CD8-positive, alpha-beta memory T cell (primary cell): ENCODE measurements at regions not wholly inside any gene's neighbourhood (a gene's known extent, or its start where the extent isn't known, plus 50 kb on each side); places are given as distances from the start of the nearest gene placed in this dataset.

Experiments
- CTCF ChIA-PET: fragments of 350-600 bp; sonication (Branson Sonifier 250); formaldehyde crosslinking; loops from one replicate; lab custom pipeline; 2021; ENCODE audit warnings: antibody characterized with exemption; lab: Charles Lee
- POLR2A ChIA-PET: fragments of 350-600 bp; sonication (Branson Sonifier 250); formaldehyde crosslinking; loops from one replicate; lab custom pipeline; 2021; ENCODE audit warnings: antibody characterized with exemption; lab: Charles Lee
- DNase-seq, 5 donors: peaks; one replicate each; pipeline versions ENCODE4 v3.0.0 to v3.0.0-alpha.2; 2020 to 2022; ENCODE audit warnings: mixed read lengths in 1 of 5
- H3K27ac ChIP-seq: one replicate; pipeline ENCODE4 v1.7.0; 2013; ENCODE audit warnings: low read depth, mild to moderate bottlenecking, low read length, moderate library complexity
- H3K27me3 ChIP-seq: 2 replicates; pipeline ENCODE4 v1.7.0; 2013; ENCODE audit warnings: low read length, mild to moderate bottlenecking; ENCODE audit not compliant: insufficient read depth, poor library complexity, severe bottlenecking
- H3K36me3 ChIP-seq: 2 replicates; pipeline ENCODE4 v1.7.0; 2013; ENCODE audit warnings: mild to moderate bottlenecking, low read length, moderate library complexity; ENCODE audit not compliant: insufficient read depth
- H3K4me1 ChIP-seq: 2 replicates; pipeline ENCODE4 v1.7.0; 2013; ENCODE audit warnings: mild to moderate bottlenecking, low read length, moderate library complexity; ENCODE audit not compliant: insufficient read depth
- H3K4me3 ChIP-seq: 2 replicates; pipeline ENCODE4 v1.7.0; 2013; ENCODE audit warnings: mild to moderate bottlenecking, low read length
- H3K9me3 ChIP-seq: 2 replicates; pipeline ENCODE4 v1.7.0; 2013; ENCODE audit warnings: mild to moderate bottlenecking, low read length
- H3K27ac Mint-ChIP-seq, 8 donors: one replicate each; pipeline ENCODE4 v1.8.0; 2020 to 2021; ENCODE audit warnings: mixed read lengths in 8 of 8, mild to moderate bottlenecking in 6 of 8, inconsistent platforms in 3 of 8, moderate library complexity in 3 of 8
- H3K27me3 Mint-ChIP-seq, 2 donors: one replicate each; pipeline ENCODE4 v1.8.0; 2020 to 2021; ENCODE audit warnings: mixed read lengths in 2 of 2, mild to moderate bottlenecking in 1 of 2, moderate library complexity in 1 of 2
- H3K36me3 Mint-ChIP-seq, 3 donors: one replicate each; pipeline ENCODE4 v1.8.0; 2020 to 2021; ENCODE audit warnings: mixed read lengths in 3 of 3, inconsistent platforms in 1 of 3, mild to moderate bottlenecking in 1 of 3
- H3K4me1 Mint-ChIP-seq, 3 donors: one replicate each; pipeline ENCODE4 v1.8.0; 2020 to 2021; ENCODE audit warnings: mixed read lengths in 3 of 3, inconsistent platforms in 1 of 3, mild to moderate bottlenecking in 1 of 3
- H3K4me3 Mint-ChIP-seq, 7 donors: one replicate each; pipeline ENCODE4 v1.8.0; 2020 to 2021; ENCODE audit warnings: mixed read lengths in 7 of 7, mild to moderate bottlenecking in 6 of 7, moderate library complexity in 4 of 7, inconsistent platforms in 2 of 7
- H3K9me3 Mint-ChIP-seq, 5 donors: one replicate each; pipeline ENCODE4 v1.8.0; 2020 to 2022; ENCODE audit warnings: mixed read lengths in 5 of 5, mild to moderate bottlenecking in 3 of 5, moderate library complexity in 2 of 5, inconsistent platforms in 1 of 5

DNA sequence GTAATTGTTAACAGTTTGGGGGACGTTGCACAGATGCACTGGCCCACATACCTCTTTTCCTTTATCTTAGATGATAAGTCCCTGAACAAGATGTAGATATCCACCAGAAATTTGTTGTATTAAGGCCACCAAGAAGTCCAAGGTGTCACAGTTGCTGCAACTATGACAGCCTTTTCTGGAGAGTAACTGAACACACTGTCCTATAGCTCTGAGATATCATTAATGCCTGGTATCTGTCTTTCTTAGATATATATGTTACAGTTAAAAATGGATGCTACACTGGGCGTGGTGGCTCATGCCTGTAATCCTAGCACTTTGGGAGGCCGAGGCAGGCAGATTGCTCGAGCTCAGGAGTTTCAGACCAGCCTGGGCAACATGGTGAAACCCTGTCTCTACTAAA lies 77.8 kb upstream of the PRDX4 start:
- H3K4me3 ChIP-seq: no peak overlapping the region
- no peak overlapping the region for H3K27ac ChIP-seq
- no peaks in the 10 kb centered on the region for H3K27me3 ChIP-seq
- H3K36me3 ChIP-seq: no peaks in the 10 kb centered on the region
- CTCF ChIA-PET: no interaction called here
- no peak for DNase-seq
- Mint-ChIP-seq H3K36me3 (no peaks in the 10 kb centered on the region), H3K27me3 (peaks cover 8 to 11% of the 10 kb centered on the region in 2 donors), H3K4me3 (no peak overlapping the region), H3K9me3 (peaks cover 0 to 8% (median 6%) of the 10 kb centered on the region in 5 donors), H3K27ac (no peak overlapping the region), H3K4me1 (no peaks in the 10 kb centered on the region)
- no peaks in the 10 kb centered on the region for H3K4me1 ChIP-seq
- H3K9me3 ChIP-seq: no peaks in the 10 kb centered on the region
- POLR2A ChIA-PET: no interaction called here

DNA sequence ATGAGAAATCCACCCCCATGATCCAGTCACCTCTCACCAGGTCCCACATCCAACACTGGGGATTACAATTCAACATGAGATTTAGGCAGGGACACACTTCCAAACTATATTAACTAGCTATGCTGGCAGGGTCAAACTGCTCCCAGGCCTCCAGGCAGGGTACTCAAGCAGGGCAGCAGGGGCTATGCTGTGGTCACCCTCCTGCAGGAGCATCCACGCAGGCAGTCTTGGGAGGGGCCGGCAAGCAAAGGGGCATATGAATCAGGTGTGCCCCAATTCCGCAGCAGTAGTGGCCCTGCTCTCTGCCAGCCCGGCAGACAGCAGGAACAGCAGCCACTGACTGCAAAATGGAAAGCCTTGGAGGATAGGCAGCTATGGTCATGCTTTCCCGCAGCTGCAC lies 74.6 kb upstream of the PRDX4 start:
- Mint-ChIP-seq H3K4me1 (no peaks in the 10 kb centered on the region), H3K4me3 (no peak overlapping the region), H3K27me3 (peaks cover 8% of the 10 kb centered on the region in 2 donors), H3K27ac (no peak overlapping the region), H3K9me3 (peaks cover 0 to 8% (median 6%) of the 10 kb centered on the region in 5 donors), H3K36me3 (no peaks in the 10 kb centered on the region)
- ChIA-PET CTCF (no interaction called here), POLR2A (no interaction called here)
- Histone ChIP-seq H3K27me3 (no peaks in the 10 kb centered on the region), H3K36me3 (no peaks in the 10 kb centered on the region), H3K27ac (no peak overlapping the region), H3K4me1 (no peaks in the 10 kb centered on the region), H3K4me3 (no peak overlapping the region), H3K9me3 (no peaks in the 10 kb centered on the region)
- no peak for DNase-seq

DNA sequence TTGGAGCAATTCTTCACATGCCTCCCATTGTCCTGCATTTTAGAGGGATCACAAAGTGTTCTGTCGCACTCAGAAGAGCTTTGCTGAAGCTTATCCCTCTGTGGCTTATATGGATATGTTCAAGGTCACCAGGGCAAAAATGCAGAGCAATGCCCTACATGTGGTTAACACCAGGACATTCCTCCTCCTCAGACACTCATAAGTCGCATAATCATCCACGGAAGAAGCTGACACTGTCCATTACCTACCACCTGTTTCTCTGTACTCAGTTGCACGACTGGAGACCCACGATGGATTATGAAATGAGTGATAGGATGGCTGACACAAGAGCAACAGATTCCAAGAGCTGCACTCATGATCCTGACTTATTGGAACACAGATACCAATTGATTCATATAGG lies 68.7 kb upstream of the PRDX4 start:
- no peaks in the 10 kb centered on the region for H3K36me3 Mint-ChIP-seq
- DNase-seq: no peak
- H3K27ac Mint-ChIP-seq: no peak overlapping the region
- H3K4me1 ChIP-seq: no peaks in the 10 kb centered on the region
- no peak overlapping the region for H3K4me3 ChIP-seq
- H3K9me3 Mint-ChIP-seq: no peaks in the 10 kb centered on the region
- H3K4me3 Mint-ChIP-seq: no peak overlapping the region
- no peaks in the 10 kb centered on the region for H3K36me3 ChIP-seq
- ChIA-PET POLR2A (no interaction called here), CTCF (no interaction called here)
- no peak overlapping the region for H3K27ac ChIP-seq
- no peaks in the 10 kb centered on the region for H3K4me1 Mint-ChIP-seq
- peaks cover 0 to 3% of the 10 kb centered on the region in 2 donors for H3K27me3 Mint-ChIP-seq
- no peaks in the 10 kb centered on the region for H3K9me3 ChIP-seq
- no peaks in the 10 kb centered on the region for H3K27me3 ChIP-seq

DNA sequence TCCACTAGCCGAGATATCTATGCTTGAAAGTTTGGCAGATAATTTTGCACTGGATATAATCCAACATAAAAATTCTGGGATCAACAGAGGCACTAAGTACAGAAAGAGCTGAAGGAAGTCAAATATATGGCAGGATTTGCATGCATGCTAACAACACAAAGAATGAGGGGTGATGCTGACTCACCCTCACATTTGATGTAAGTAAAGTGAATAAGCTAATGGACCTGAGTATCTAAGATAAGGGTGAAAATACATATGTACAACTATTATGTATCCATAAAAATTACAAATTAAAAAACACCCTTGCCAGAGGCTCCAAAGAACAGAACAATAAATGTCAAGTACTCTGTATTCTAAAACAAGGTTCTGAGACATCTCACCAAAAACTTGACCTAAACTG lies 63.8 kb upstream of the PRDX4 start:
- Mint-ChIP-seq H3K27ac (no peak overlapping the region), H3K27me3 (peaks cover 9% of the 10 kb centered on the region in 2 donors), H3K36me3 (no peaks in the 10 kb centered on the region), H3K4me1 (no peaks in the 10 kb centered on the region), H3K4me3 (no peak overlapping the region), H3K9me3 (no peaks in the 10 kb centered on the region)
- no peak overlapping the region for H3K27ac ChIP-seq
- H3K36me3 ChIP-seq: no peaks in the 10 kb centered on the region
- H3K9me3 ChIP-seq: no peaks in the 10 kb centered on the region
- POLR2A ChIA-PET: no interaction called here
- DNase-seq: no peak
- no peaks in the 10 kb centered on the region for H3K4me1 ChIP-seq
- H3K4me3 ChIP-seq: no peak overlapping the region
- CTCF ChIA-PET: no interaction called here
- no peaks in the 10 kb centered on the region for H3K27me3 ChIP-seq

DNA sequence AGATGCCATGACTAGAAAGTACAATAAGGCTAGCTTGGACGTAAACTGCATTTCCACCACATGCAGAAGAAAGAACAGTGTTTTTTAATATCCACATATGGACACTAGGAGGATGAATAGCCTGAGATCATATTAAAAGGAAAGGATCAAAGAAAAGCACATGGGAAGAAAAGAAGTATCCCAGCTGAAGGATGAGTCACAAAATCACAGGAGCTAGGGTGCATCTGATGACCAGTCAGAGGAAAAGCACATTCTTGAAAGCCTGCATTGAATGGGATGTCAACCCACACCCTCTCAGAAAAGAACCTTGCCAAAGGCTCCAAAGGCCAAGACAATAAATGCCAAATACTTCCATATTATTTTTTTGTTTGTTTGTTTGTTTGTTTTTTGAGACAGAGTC lies 56.8 kb upstream of the PRDX4 start:
- no peaks in the 10 kb centered on the region for H3K4me1 Mint-ChIP-seq
- H3K4me3 Mint-ChIP-seq: no peak overlapping the region
- ChIA-PET CTCF (no interaction called here), POLR2A (no interaction called here)
- H3K27me3 Mint-ChIP-seq: peaks cover 9 to 13% of the 10 kb centered on the region in 2 donors
- no peak overlapping the region for H3K27ac ChIP-seq
- no peaks in the 10 kb centered on the region for H3K27me3 ChIP-seq
- DNase-seq: no peak
- no peaks in the 10 kb centered on the region for H3K9me3 ChIP-seq
- peaks cover 0 to 2% (median 0%) of the 10 kb centered on the region in 3 donors for H3K36me3 Mint-ChIP-seq
- no peak overlapping the region for H3K4me3 ChIP-seq
- no peaks in the 10 kb centered on the region for H3K4me1 ChIP-seq
- H3K27ac Mint-ChIP-seq: no peak overlapping the region
- H3K9me3 Mint-ChIP-seq: no peaks in the 10 kb centered on the region
- no peaks in the 10 kb centered on the region for H3K36me3 ChIP-seq

DNA sequence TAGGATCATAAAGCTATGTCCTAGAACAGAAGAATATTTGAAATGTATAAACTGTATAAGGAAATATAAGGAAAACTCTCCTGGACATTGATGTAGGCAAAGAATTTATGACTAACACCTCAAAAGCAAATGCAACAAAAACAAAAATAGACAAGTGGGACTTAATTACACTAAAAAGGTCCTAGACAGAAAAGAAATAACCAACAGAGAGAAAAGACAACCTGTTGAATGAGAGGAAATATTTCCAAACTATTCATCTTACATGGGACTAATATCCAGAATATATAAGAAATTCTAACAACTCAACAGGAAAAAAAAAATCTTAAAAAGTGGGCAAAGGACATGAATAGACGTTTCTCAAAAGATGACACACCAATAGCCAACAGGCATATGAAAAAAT lies 54.4 kb upstream of the PRDX4 start:
- POLR2A ChIA-PET: no interaction called here
- Histone ChIP-seq H3K27me3 (no peaks in the 10 kb centered on the region), H3K27ac (no peak overlapping the region), H3K9me3 (no peaks in the 10 kb centered on the region), H3K4me1 (no peaks in the 10 kb centered on the region), H3K36me3 (no peaks in the 10 kb centered on the region), H3K4me3 (no peak overlapping the region)
- H3K36me3 Mint-ChIP-seq: peaks cover 0 to 2% (median 0%) of the 10 kb centered on the region in 3 donors
- no peak overlapping the region for H3K4me3 Mint-ChIP-seq
- no peaks in the 10 kb centered on the region for H3K4me1 Mint-ChIP-seq
- no peaks in the 10 kb centered on the region for H3K9me3 Mint-ChIP-seq
- DNase-seq: no peak
- H3K27me3 Mint-ChIP-seq: peaks cover 6 to 8% of the 10 kb centered on the region in 2 donors
- no peak overlapping the region for H3K27ac Mint-ChIP-seq
- CTCF ChIA-PET: no interaction called here

DNA sequence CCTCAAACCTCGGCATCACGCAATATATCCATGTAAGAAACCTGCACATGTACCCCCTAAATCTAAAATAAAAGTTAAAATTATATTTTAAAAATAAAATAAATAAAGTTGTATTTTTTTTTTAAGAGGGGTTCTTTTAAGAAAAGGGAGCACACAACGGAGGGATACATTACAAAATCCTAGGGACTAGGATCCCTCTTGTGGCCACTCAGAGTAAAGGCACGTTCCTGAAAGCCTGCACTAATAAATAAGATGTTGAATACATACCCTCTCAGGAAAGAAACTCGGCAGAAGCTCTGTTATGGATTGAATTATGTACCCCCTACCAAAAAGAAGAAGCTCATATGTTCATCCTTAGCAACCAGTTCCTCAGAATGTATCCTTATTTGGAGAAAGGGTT lies 50.9 kb upstream of the PRDX4 start:
- Mint-ChIP-seq H3K27me3 (peaks cover 2% of the 10 kb centered on the region in 2 donors), H3K27ac (no peak overlapping the region), H3K4me1 (no peaks in the 10 kb centered on the region), H3K9me3 (no peaks in the 10 kb centered on the region), H3K4me3 (no peak overlapping the region), H3K36me3 (peaks cover 0 to 2% (median 0%) of the 10 kb centered on the region in 3 donors)
- no peaks in the 10 kb centered on the region for H3K27me3 ChIP-seq
- H3K27ac ChIP-seq: no peak overlapping the region
- POLR2A ChIA-PET: no interaction called here
- H3K36me3 ChIP-seq: no peaks in the 10 kb centered on the region
- no peaks in the 10 kb centered on the region for H3K4me1 ChIP-seq
- no peaks in the 10 kb centered on the region for H3K9me3 ChIP-seq
- no peak for DNase-seq
- no peak overlapping the region for H3K4me3 ChIP-seq
- CTCF ChIA-PET: no interaction called here
